ENCODE measurements at regions not wholly inside any gene's neighbourhood (a gene's known extent, or its start where the extent isn't known, plus 50 kb on each side); places are given as distances from the start of the nearest gene placed in this dataset.

- TF ChIP-seq FOSL1 (tag; conservative IDR thresholded peaks at IDR 0.05) (peak; percentile 100), NKRF (IDR thresholded peaks at IDR 0.05; ENCODE audit: borderline replicate concordance) (no peak), BRD9 (IDR thresholded peaks at IDR 0.05; ENCODE audit: low read depth, partially characterized antibody) (peak; percentile 29), ZBTB11 (CRISPR knock-in tag; IDR thresholded peaks at IDR 0.05) (peak in 1 of 3 experiments; percentile 41; a peak in 1 of 6 replicates), SMARCC2 (IDR thresholded peaks at IDR 0.05; ENCODE audit: low read depth) (peak; percentile 98), RBM14 (IDR thresholded peaks at IDR 0.05; ENCODE audit: borderline replicate concordance, insufficient read depth, low read depth, low read length) (no peak), SMAD1 (IDR thresholded peaks at IDR 0.05; ENCODE audit: low read depth, low read length, partially characterized antibody) (peak; percentile 45), CXXC5 (CRISPR knock-in tag; IDR thresholded peaks at IDR 0.05) (peak; percentile 80), ADNP (tag; IDR thresholded peaks at IDR 0.05) (no peak)
These were observed 201.2 kb upstream of the E2F8 start (continued) for GRCh38 chr11:19441752-19442553.
